ENCODE measurements at regions not wholly inside any gene's neighbourhood (a gene's known extent, or its start where the extent isn't known, plus 50 kb on each side); places are given as distances from the start of the nearest gene placed in this dataset.

GRCh38 chr3:83770664-83771402 is 1188.0 kb upstream of the CADM2 start:
- Histone ChIP-seq H3K4me3 (ENCODE audit: insufficient read depth, low read depth, low read length) (no peak overlapping the region), H3K4me1 (ENCODE audit: insufficient read depth, low read length) (no peaks in the 10 kb centered on the region), H3K27me3 (ENCODE audit: insufficient read depth, low read length) (no peaks in the 10 kb centered on the region), H2AFZ (ENCODE audit: low read depth, low read length) (no peak overlapping the region), H3K79me2 (ENCODE audit: insufficient read depth, low read length) (no peaks in the 10 kb centered on the region), H3K9ac (ENCODE audit: low read length) (no peak overlapping the region), H3K27ac (ENCODE audit: low read depth, low read length) (no peak overlapping the region), H3K4me2 (ENCODE audit: low read length) (no peak overlapping the region), H3K9me3 (ENCODE audit: insufficient read depth, low read depth, low read length) (no peaks in the 10 kb centered on the region), H4K20me1 (ENCODE audit: insufficient read depth, low read length) (no peaks in the 10 kb centered on the region), H3K36me3 (ENCODE audit: insufficient read depth, low read length) (no peaks in the 10 kb centered on the region)
- FAIRE-seq (no peak), DNase-seq (ENCODE audit: low read depth) (peak; percentile 2)
- no peak overlapping the region for H3K27ac Mint-ChIP-seq (ENCODE audit: unreplicated experiment)
- H3K36me3 Mint-ChIP-seq (ENCODE audit: low read depth, unreplicated experiment) = no peaks in the 10 kb centered on the region
- TF ChIP-seq, protein P1, sequence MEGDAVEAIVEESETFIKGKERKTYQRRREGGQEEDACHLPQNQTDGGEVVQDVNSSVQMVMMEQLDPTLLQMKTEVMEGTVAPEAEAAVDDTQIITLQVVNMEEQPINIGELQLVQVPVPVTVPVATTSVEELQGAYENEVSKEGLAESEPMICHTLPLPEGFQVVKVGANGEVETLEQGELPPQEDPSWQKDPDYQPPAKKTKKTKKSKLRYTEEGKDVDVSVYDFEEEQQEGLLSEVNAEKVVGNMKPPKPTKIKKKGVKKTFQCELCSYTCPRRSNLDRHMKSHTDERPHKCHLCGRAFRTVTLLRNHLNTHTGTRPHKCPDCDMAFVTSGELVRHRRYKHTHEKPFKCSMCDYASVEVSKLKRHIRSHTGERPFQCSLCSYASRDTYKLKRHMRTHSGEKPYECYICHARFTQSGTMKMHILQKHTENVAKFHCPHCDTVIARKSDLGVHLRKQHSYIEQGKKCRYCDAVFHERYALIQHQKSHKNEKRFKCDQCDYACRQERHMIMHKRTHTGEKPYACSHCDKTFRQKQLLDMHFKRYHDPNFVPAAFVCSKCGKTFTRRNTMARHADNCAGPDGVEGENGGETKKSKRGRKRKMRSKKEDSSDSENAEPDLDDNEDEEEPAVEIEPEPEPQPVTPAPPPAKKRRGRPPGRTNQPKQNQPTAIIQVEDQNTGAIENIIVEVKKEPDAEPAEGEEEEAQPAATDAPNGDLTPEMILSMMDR (IDR thresholded peaks at IDR 0.05; ENCODE audit: insufficient read depth, low read depth, low read length) = no peak
- no peak for TF ChIP-seq EZH2 (IDR thresholded peaks at IDR 0.05; ENCODE audit: insufficient read depth, low read length)
- H3K9me3 Mint-ChIP-seq (ENCODE audit: unreplicated experiment) = no peaks in the 10 kb centered on the region
- no peaks in the 10 kb centered on the region for H3K27me3 Mint-ChIP-seq (ENCODE audit: low read depth, unreplicated experiment)
- H3K4me3 Mint-ChIP-seq (ENCODE audit: unreplicated experiment) = no peak overlapping the region
- no peaks in the 10 kb centered on the region for H3K4me1 Mint-ChIP-seq (ENCODE audit: low read depth, unreplicated experiment)

DNA sequence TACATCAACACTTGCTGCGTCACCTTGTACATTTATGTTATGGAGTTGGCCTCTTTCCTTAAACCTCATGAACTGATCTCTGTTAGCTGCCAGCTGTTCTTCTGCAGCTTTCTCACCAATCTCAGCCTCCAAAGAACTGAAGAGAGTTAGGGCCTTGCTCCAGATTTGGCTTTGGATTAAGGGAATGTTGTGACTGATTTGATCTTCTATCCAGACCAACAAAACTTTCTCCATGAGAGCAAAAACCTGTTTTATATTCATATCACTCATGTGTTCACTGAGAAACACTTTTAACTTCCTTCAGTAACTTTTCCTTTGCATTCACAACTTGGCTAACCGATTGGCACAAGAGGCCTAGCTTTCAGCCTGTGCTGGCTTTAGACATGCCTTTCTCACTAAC is 1156.0 kb upstream of the CADM2 start:
- H3K36me3 ChIP-seq (ENCODE audit: insufficient read depth, low read length) = no peaks in the 10 kb centered on the region
- TF ChIP-seq, protein P1 (IDR thresholded peaks at IDR 0.05; ENCODE audit: insufficient read depth, low read depth, low read length) = no peak
- no peak for TF ChIP-seq EZH2 (IDR thresholded peaks at IDR 0.05; ENCODE audit: insufficient read depth, low read length)
- H3K27me3 ChIP-seq (ENCODE audit: insufficient read depth, low read length) = no peaks in the 10 kb centered on the region
- no peak for DNase-seq (ENCODE audit: low read depth)
- H2AFZ ChIP-seq (ENCODE audit: low read depth, low read length) = no peak overlapping the region
- no peak for FAIRE-seq
- Mint-ChIP-seq H3K27me3 (ENCODE audit: low read depth, unreplicated experiment) (no peaks in the 10 kb centered on the region), H3K4me3 (ENCODE audit: unreplicated experiment) (no peak overlapping the region), H3K36me3 (ENCODE audit: low read depth, unreplicated experiment) (no peaks in the 10 kb centered on the region), H3K27ac (ENCODE audit: unreplicated experiment) (no peak overlapping the region), H3K4me1 (ENCODE audit: low read depth, unreplicated experiment) (no peaks in the 10 kb centered on the region), H3K9me3 (ENCODE audit: unreplicated experiment) (no peaks in the 10 kb centered on the region)
- no peak overlapping the region for H3K27ac ChIP-seq (ENCODE audit: low read depth, low read length)
- H4K20me1 ChIP-seq (ENCODE audit: insufficient read depth, low read length) = no peaks in the 10 kb centered on the region
- H3K4me2 ChIP-seq (ENCODE audit: low read length) = no peak overlapping the region
- no peaks in the 10 kb centered on the region for H3K4me1 ChIP-seq (ENCODE audit: insufficient read depth, low read length)
- H3K4me3 ChIP-seq (ENCODE audit: insufficient read depth, low read depth, low read length) = no peak overlapping the region
- H3K9me3 ChIP-seq (ENCODE audit: insufficient read depth, low read depth, low read length) = no peaks in the 10 kb centered on the region
- no peak overlapping the region for H3K9ac ChIP-seq (ENCODE audit: low read length)
- H3K79me2 ChIP-seq (ENCODE audit: insufficient read depth, low read length) = no peaks in the 10 kb centered on the region

DNA sequence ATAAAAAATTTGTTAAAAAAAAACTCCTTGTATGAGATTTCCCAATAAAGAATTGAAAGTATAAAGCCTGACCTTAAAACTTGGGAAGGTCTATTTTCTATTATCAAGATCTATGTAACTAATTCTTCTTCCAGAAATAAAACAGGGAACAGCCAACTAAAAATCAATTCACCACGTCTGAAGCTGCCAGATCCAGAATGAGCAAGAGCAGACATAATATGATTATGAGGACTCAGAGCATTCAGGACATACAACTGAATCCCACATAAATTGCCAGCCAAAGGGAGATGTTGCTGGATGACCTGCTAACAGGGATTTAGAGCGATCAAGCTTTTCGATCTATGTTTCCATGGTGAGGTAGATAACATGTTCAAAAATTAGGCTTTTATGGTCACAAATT is 1151.3 kb upstream of the CADM2 start:
- Histone ChIP-seq H3K4me3 (ENCODE audit: insufficient read depth, low read depth, low read length) (no peak overlapping the region), H3K27me3 (ENCODE audit: insufficient read depth, low read length) (no peaks in the 10 kb centered on the region), H3K36me3 (ENCODE audit: insufficient read depth, low read length) (no peaks in the 10 kb centered on the region), H3K79me2 (ENCODE audit: insufficient read depth, low read length) (no peaks in the 10 kb centered on the region), H3K4me2 (ENCODE audit: low read length) (no peak overlapping the region), H3K4me1 (ENCODE audit: insufficient read depth, low read length) (no peaks in the 10 kb centered on the region), H2AFZ (ENCODE audit: low read depth, low read length) (no peak overlapping the region), H3K9me3 (ENCODE audit: insufficient read depth, low read depth, low read length) (peaks cover 3% of the 10 kb centered on the region), H3K27ac (ENCODE audit: low read depth, low read length) (no peak overlapping the region), H4K20me1 (ENCODE audit: insufficient read depth, low read length) (no peaks in the 10 kb centered on the region), H3K9ac (ENCODE audit: low read length) (no peak overlapping the region)
- no peaks in the 10 kb centered on the region for H3K27me3 Mint-ChIP-seq (ENCODE audit: low read depth, unreplicated experiment)
- H3K9me3 Mint-ChIP-seq (ENCODE audit: unreplicated experiment) = peaks cover 4% of the 10 kb centered on the region
- H3K4me3 Mint-ChIP-seq (ENCODE audit: unreplicated experiment) = no peak overlapping the region
- DNase-seq (ENCODE audit: low read depth) (no peak), FAIRE-seq (no peak)
- TF ChIP-seq EZH2 (IDR thresholded peaks at IDR 0.05; ENCODE audit: insufficient read depth, low read length) = no peak
- TF ChIP-seq, protein P1 (IDR thresholded peaks at IDR 0.05; ENCODE audit: insufficient read depth, low read depth, low read length) = no peak
- no peaks in the 10 kb centered on the region for H3K36me3 Mint-ChIP-seq (ENCODE audit: low read depth, unreplicated experiment)
- H3K4me1 Mint-ChIP-seq (ENCODE audit: low read depth, unreplicated experiment) = no peaks in the 10 kb centered on the region
- no peak overlapping the region for H3K27ac Mint-ChIP-seq (ENCODE audit: unreplicated experiment)
